Pancreas (tissue), 10 donors: ENCODE measurements at regions not wholly inside any gene's neighbourhood (a gene's known extent, or its start where the extent isn't known, plus 50 kb on each side); places are given as distances from the start of the nearest gene placed in this dataset.

Experiments
- ATAC-seq, 4 donors: fragments of 200-7000 bp; cut with Tn5 transposase; one replicate each; pipeline versions ENCODE4 v1.8.0 to v1.9.1; 2020; ENCODE audit warnings: mild to moderate bottlenecking in 4 of 4, moderate library complexity in 4 of 4
- DNase-seq, 6 donors: peaks; one replicate each; pipeline ENCODE4 v3.0.0-alpha.2; 2020
- FAIRE-seq: peaks from 2 replicates; lab custom pipeline; 2012; peaks lifted over from hg19 to GRCh38; lab: Jason Lieb, UNC
- H3K27ac ChIP-seq, 4 donors: fragments of 200-600 bp; sonication (generic); 1 replicate in 3 of 4; 2 replicates in 1 of 4; pipeline versions ENCODE4 v1.5.0 to v1.8.0; 2020
- H3K27me3 ChIP-seq, 4 donors: fragments of 200-600 bp; one replicate each; pipeline ENCODE4 v1.8.0; 2021
- H3K36me3 ChIP-seq, 3 donors: fragments of 200-600 bp; sonication (generic) in 1 of 3; one replicate each; pipeline versions ENCODE4 v1.5.0 to v1.8.0; 2020 to 2021
- H3K4me1 ChIP-seq, 3 donors: fragments of 200-600 bp; one replicate each; pipeline ENCODE4 v1.8.0; 2021
- H3K4me3 ChIP-seq, 4 donors: fragments of 200-600 bp; sonication (generic) in 2 of 4; one replicate each; pipeline versions ENCODE4 v1.5.0 to v1.8.0; 2020 to 2021
- H3K9me3 ChIP-seq, 4 donors: fragments of 200-600 bp; one replicate each; pipeline ENCODE4 v1.8.0; 2021
- WGBS, 2 donors: extraction: QIAGEN DNeasy Blood & Tissue Kit; methylation state at CpG; one replicate each; pipeline ENCODE4 v1.1.7; 2013; 5-methylcytosine and 5-hydroxymethylcytosine counted together
- intact Hi-C, 3 donors: fragments of 100-400 bp; cut with DNase I; formaldehyde crosslinking; loops; one replicate each; pipeline versions ENCODE4 v1.11.1 to v1.14.2; 2022
- TF ChIP-seq, protein P1 (sequence below), 4 donors: fragments of 200-600 bp; sonication (generic) in 3 of 4; IDR thresholded peaks; one replicate each; pipeline versions ENCODE4 v1.5.0 to v1.8.0; 2021; ENCODE audit warnings: antibody characterized with exemption in 4 of 4
- donor health status: healthy with polysubstance abuse.
- donor health status: DM: no; HTN: no; CAD: no; lungs with moderate emphysema.
- donor health status: DM: no; HTN: no; CAD: no.
- donor health status: control.
- donor health status: control.
- donor health status: Bipolar disorder and iron deficiency.
- donor health status: DM: yes; HTN: yes; CAD: no.
- donor health status: DM: no; HTN: no; CAD: no.
- donor health status: DM: no; HTN: no; CAD: no.
- donor health status: DM: yes; HTN: yes; CAD: no.

DNA sequence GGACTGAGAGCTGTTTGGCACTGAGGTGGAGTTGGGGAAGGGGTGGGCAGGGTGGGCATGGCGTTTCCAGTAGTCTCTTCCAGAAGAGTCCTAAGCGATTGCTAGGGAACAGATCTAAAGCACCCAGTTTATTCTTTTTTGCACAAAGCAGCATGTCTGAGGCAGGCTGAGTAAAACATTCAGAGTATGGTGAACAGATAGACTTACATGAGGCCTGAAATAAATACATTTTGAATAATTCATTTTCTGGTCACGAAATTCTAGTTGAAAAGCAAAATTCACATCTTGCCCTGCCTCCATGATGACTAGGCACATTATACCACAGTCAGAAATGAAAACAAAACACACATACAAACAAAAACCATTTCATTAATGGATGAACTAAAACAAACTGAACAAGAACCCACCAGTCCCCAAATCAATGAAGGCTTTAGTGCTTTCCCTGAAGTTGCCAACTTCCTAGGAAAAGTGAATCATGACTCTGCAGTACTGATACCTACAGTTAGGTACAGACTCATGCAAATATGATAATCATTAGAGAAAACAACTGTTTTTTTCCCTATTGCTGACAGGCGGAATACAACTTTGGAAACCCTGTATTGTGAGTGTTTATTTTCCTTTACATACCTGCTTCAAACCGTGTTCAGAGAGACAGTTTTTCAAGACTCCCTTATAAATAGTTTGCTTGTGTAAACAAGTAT is 702.9 kb upstream of the POU3F2 start:
- H3K4me1 ChIP-seq = no peaks in the 10 kb centered on the region
- H3K27me3 ChIP-seq = no peaks in the 10 kb centered on the region
- no peaks in the 10 kb centered on the region for H3K9me3 ChIP-seq
- no peak overlapping the region for H3K4me3 ChIP-seq
- FAIRE-seq (no peak), DNase-seq (no peak), ATAC-seq (no peak)
- TF ChIP-seq, protein P1, sequence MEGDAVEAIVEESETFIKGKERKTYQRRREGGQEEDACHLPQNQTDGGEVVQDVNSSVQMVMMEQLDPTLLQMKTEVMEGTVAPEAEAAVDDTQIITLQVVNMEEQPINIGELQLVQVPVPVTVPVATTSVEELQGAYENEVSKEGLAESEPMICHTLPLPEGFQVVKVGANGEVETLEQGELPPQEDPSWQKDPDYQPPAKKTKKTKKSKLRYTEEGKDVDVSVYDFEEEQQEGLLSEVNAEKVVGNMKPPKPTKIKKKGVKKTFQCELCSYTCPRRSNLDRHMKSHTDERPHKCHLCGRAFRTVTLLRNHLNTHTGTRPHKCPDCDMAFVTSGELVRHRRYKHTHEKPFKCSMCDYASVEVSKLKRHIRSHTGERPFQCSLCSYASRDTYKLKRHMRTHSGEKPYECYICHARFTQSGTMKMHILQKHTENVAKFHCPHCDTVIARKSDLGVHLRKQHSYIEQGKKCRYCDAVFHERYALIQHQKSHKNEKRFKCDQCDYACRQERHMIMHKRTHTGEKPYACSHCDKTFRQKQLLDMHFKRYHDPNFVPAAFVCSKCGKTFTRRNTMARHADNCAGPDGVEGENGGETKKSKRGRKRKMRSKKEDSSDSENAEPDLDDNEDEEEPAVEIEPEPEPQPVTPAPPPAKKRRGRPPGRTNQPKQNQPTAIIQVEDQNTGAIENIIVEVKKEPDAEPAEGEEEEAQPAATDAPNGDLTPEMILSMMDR (IDR thresholded peaks at IDR 0.05) = no peak
- no peak overlapping the region for H3K27ac ChIP-seq
- 37 to 49% methylated on average over 5 of the region's 5 CpGs for WGBS, 2 donors
- intact Hi-C loops = no loop called here
- H3K36me3 ChIP-seq = no peaks in the 10 kb centered on the region

DNA sequence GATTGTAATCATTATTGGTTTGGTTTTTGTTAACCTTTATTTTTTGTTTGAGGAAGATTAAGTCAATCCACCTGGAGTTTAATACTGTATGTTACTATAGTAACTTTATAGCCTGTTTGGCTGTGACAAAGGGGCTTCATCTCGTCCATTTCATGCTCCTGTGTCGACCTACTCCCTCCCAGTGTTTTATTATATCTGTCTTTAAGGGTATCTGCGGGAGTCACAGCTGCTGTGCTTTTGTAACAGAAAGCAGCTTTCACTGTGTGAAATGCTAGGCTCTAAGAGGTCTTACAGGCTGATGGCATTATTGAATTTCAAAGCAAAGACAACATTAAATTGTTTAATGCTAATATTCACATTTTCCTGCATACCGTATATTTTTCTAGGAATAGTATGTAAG is 698.0 kb upstream of the POU3F2 start:
- Histone ChIP-seq H3K4me3 (no peak overlapping the region), H3K9me3 (no peaks in the 10 kb centered on the region), H3K27ac (no peak overlapping the region), H3K27me3 (no peaks in the 10 kb centered on the region), H3K36me3 (no peaks in the 10 kb centered on the region), H3K4me1 (no peaks in the 10 kb centered on the region)
- FAIRE-seq (no peak), ATAC-seq (no peak), DNase-seq (no peak)
- TF ChIP-seq, protein P1 (IDR thresholded peaks at IDR 0.05) = no peak
- intact Hi-C loops = no loop called here
- 8 to 12% methylated on average over 4 of the region's 4 CpGs for WGBS, 2 donors

DNA sequence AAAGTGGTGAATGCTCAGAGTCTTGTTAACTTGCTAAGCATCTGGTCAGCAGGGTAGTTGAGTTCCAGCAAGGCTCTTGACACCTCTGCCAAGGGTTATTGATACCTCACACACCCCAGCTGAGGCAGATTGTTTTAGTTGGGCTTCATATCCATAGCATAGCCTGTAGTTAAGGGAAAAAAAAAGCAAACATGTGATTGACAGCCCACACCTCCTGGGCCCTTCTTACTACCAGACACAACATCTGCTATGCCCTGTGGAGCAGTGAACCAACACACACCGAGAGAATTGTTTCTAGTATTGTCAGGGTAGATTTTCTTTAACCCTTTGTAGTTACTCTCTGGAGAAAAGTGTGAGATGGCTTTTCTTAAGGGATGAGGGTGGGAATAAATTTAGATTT is 697.0 kb upstream of the POU3F2 start:
- H3K36me3 ChIP-seq = no peaks in the 10 kb centered on the region
- H3K4me3 ChIP-seq = no peak overlapping the region
- no peak for FAIRE-seq
- H3K27me3 ChIP-seq = no peaks in the 10 kb centered on the region
- ATAC-seq = no peak
- WGBS, 2 donors = 0 to 1% methylated on average over 1 of the region's 1 CpG
- H3K9me3 ChIP-seq = no peaks in the 10 kb centered on the region
- H3K27ac ChIP-seq = no peak overlapping the region
- no peaks in the 10 kb centered on the region for H3K4me1 ChIP-seq
- TF ChIP-seq, protein P1 (IDR thresholded peaks at IDR 0.05) = no peak
- no peak for DNase-seq
- intact Hi-C loops = no loop called here

DNA sequence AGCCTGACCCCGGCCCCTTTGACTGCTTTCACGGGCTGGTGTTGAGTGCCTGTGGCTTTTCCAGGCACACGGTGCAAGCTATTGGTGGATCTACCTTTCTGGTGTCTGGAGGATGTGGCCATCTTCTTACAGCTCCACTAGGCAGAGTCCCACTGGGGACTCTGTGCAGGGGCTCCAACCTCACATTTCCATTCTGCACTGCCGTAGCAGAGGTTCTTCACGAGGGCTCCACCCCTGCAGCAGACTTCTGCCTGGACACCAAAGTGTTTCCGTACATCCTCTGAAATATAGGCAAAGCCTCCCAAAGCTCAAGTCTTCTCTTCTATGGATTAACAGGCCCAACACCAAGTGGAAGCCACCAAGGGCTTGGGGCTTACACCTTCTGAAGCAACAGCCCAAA is 691.5 kb upstream of the POU3F2 start:
- H3K27ac ChIP-seq = no peak overlapping the region

DNA sequence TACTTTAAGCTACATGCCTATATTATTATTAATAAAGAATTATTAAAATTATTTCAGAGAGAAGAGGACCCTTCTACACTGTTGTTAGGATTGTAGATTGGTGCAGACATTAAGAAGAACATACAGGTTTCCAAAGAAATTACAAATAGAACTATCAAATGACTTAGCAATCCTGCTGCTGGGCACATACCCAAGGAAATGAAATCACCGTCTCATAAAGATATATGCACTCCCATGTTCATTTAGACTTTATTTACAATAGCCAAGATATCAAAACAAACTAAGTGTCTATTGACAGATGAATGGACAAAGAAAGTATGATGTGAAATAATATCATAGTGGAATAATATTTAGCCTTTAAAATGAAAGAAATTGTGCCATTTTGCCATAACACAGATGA is 687.7 kb upstream of the POU3F2 start:
- no peak overlapping the region for H3K27ac ChIP-seq
- no peaks in the 10 kb centered on the region for H3K36me3 ChIP-seq
- H3K9me3 ChIP-seq = no peaks in the 10 kb centered on the region
- ATAC-seq = no peak
- TF ChIP-seq, protein P1 (IDR thresholded peaks at IDR 0.05) = no peak
- no peaks in the 10 kb centered on the region for H3K27me3 ChIP-seq
- no peak for FAIRE-seq
- no peak for DNase-seq
- no peaks in the 10 kb centered on the region for H3K4me1 ChIP-seq
- intact Hi-C loops = no loop called here
- 53 to 68% methylated on average over 1 of the region's 1 CpG for WGBS, 2 donors
- no peak overlapping the region for H3K4me3 ChIP-seq

More for the DNA sequence above, 691.5 kb upstream of the POU3F2 start:
- FAIRE-seq (no peak), ATAC-seq (no peak), DNase-seq (peak in 1 of 6 donors; percentile 27)
- TF ChIP-seq, protein P1 (IDR thresholded peaks at IDR 0.05) = no peak
- Histone ChIP-seq H3K36me3 (no peaks in the 10 kb centered on the region), H3K4me1 (no peaks in the 10 kb centered on the region), H3K9me3 (no peaks in the 10 kb centered on the region), H3K27me3 (no peaks in the 10 kb centered on the region), H3K4me3 (no peak overlapping the region)
- intact Hi-C loops = no loop called here
- WGBS, 2 donors = 74 to 76% methylated on average over 6 of the region's 6 CpGs
